HEK293 (cell line): ENCODE measurements at regions not wholly inside any gene's neighbourhood (a gene's known extent, or its start where the extent isn't known, plus 50 kb on each side); places are given as distances from the start of the nearest gene placed in this dataset.

Experiments
- ZNF174 ChIP-seq: fragments of 450-650 bp; formaldehyde crosslinking; IDR thresholded peaks from 2 replicates; pipeline ENCODE4 v1.5.0; 2017; ENCODE audit warnings: missing biosample characterization, mild to moderate bottlenecking, missing genetic modification characterization
- ZNF621 ChIP-seq: fragments of 450-650 bp; formaldehyde crosslinking; IDR thresholded peaks from 2 replicates; pipeline ENCODE4 v1.5.1; 2017; ENCODE audit warnings: missing biosample characterization, missing genetic modification characterization
- ZNF76 ChIP-seq: fragments of 450-650 bp; formaldehyde crosslinking; IDR thresholded peaks from 2 replicates; pipeline ENCODE4; 2016; ENCODE audit warnings: low read depth, missing biosample characterization, missing genetic modification characterization, borderline replicate concordance

- TF ChIP-seq ZNF621 (tag by site-specific recombination) (no peak), ZNF174 (tag by site-specific recombination) (no peak), ZNF76 (tag by site-specific recombination) (no peak)
Observed at GRCh38 chr3:17979252-17979651, 236.8 kb upstream of the TBC1D5 start.
